ENCODE measurements at regions not wholly inside any gene's neighbourhood (a gene's known extent, or its start where the extent isn't known, plus 50 kb on each side); places are given as distances from the start of the nearest gene placed in this dataset.

DNA sequence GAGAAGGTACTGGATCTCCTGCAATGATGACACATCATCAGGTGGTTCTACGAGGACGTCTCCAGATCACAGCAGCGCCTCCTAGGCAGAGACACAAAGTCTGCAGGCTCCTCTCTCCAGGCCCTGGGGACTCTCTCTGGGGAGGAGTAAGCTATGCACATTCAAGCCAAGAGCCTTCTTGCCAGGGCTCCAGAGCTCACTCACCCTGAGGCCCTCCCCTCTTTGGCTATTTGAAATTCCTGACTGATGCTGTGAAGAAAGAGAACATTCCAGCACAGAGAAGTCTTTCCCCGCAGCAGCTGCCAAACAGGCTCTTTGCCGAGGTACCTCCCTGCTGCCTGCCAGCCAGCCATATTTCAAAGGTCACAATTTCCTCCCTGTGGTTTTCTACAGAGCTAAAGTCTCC, 204.9 kb downstream of the CSNK2A3 start:
- TF ChIP-seq POLR2A (IDR thresholded peaks at IDR 0.05; ENCODE audit: low read depth, low read length) (no peak), TAF1 (IDR thresholded peaks at IDR 0.05; ENCODE audit: borderline replicate concordance, low read depth, low read length) (no peak), POLR2AphosphoS5 (IDR thresholded peaks at IDR 0.05; ENCODE audit: low read depth, low read length) (no peak)
